ENCODE measurements at regions not wholly inside any gene's neighbourhood (a gene's known extent, or its start where the extent isn't known, plus 50 kb on each side); places are given as distances from the start of the nearest gene placed in this dataset.

GRCh38 chr6:169843991-169844390, 92.6 kb downstream of the ERMARD start:
- Histone ChIP-seq H3K27ac (ENCODE audit: low read depth, low read length) (no peak overlapping the region), H4K20me1 (ENCODE audit: control insufficient read depth, insufficient read depth, low read depth, low read length) (no peaks in the 10 kb centered on the region), H3K79me2 (ENCODE audit: control insufficient read depth, low read length) (no peaks in the 10 kb centered on the region), H3K36me3 (ENCODE audit: control insufficient read depth, low read length) (no peaks in the 10 kb centered on the region), H3K27me3 (ENCODE audit: control insufficient read depth, low read length) (peaks cover 6% of the 10 kb centered on the region; the same call in 1 of the 2 replicates), H3F3A (ENCODE audit: control insufficient read depth, insufficient read depth) (no peaks in the 10 kb centered on the region), H3K4me3 (ENCODE audit: low read length) (no peak overlapping the region), H3K4me2 (ENCODE audit: low read length) (peak overlapping the region; percentile 45; the same call in 1 of the 2 replicates), H3K9me3 (ENCODE audit: control insufficient read depth, insufficient read depth, low read length) (peaks cover 4% of the 10 kb centered on the region; the same call in 1 of the 2 replicates), H3K9me2 (replicated peaks; ENCODE audit: control insufficient read depth, low read length) (no peaks in the 10 kb centered on the region), H3K4me1 (ENCODE audit: control insufficient read depth, low read length) (peaks cover 21% of the 10 kb centered on the region)
- TF ChIP-seq EZH2phosphoT487 (IDR thresholded peaks at IDR 0.05; ENCODE audit: borderline replicate concordance, low read length) = no peak

DNA sequence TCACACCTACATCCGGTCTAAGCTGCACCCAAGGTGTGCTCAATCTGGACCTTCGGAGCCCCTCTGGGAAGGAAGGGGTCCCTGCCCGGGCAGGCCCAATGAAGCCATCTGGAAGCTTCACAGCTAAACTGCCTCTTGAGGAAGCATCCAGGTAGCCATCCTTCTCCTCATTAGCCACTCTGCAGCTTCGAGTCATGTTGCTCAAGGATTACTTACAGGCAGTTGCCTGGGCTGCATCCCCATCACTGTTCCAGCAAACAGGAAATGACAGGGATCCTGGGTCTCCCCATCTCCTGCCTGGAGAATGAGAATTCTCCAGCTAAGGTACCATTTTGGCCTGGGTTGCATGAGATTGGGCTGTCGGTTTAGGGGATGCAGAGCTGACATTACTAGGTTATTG, 91.7 kb downstream of the ERMARD start:
- Histone ChIP-seq H3K9me3 (ENCODE audit: control insufficient read depth, insufficient read depth, low read length) (peaks cover 4% of the 10 kb centered on the region; the same call in 1 of the 2 replicates), H4K20me1 (ENCODE audit: control insufficient read depth, insufficient read depth, low read depth, low read length) (no peaks in the 10 kb centered on the region), H3K4me1 (ENCODE audit: control insufficient read depth, low read length) (peaks cover 21% of the 10 kb centered on the region), H3K4me2 (ENCODE audit: low read length) (no peak overlapping the region), H3K79me2 (ENCODE audit: control insufficient read depth, low read length) (no peaks in the 10 kb centered on the region), H3F3A (ENCODE audit: control insufficient read depth, insufficient read depth) (no peaks in the 10 kb centered on the region), H3K27ac (ENCODE audit: low read depth, low read length) (no peak overlapping the region), H3K27me3 (ENCODE audit: control insufficient read depth, low read length) (peaks cover 6% of the 10 kb centered on the region; the same call in 1 of the 2 replicates), H3K4me3 (ENCODE audit: low read length) (no peak overlapping the region), H3K36me3 (ENCODE audit: control insufficient read depth, low read length) (no peaks in the 10 kb centered on the region), H3K9me2 (replicated peaks; ENCODE audit: control insufficient read depth, low read length) (no peaks in the 10 kb centered on the region)
- TF ChIP-seq CTCF (IDR thresholded peaks at IDR 0.05; ENCODE audit: low read depth, low read length, poor library complexity, severe bottlenecking) (no peak), EZH2phosphoT487 (IDR thresholded peaks at IDR 0.05; ENCODE audit: borderline replicate concordance, low read length) (no peak)

- H4K20me1 ChIP-seq (ENCODE audit: control insufficient read depth, insufficient read depth, low read depth, low read length) = no peaks in the 10 kb centered on the region
- no peak overlapping the region for H3K4me3 ChIP-seq (ENCODE audit: low read length)
- H3K4me1 ChIP-seq (ENCODE audit: control insufficient read depth, low read length) = peaks cover 21% of the 10 kb centered on the region
- H3K79me2 ChIP-seq (ENCODE audit: control insufficient read depth, low read length) = no peaks in the 10 kb centered on the region
- H3K27me3 ChIP-seq (ENCODE audit: control insufficient read depth, low read length) = peaks cover 8% of the 10 kb centered on the region; the same call in 1 of the 2 replicates
- no peaks in the 10 kb centered on the region for H3K36me3 ChIP-seq (ENCODE audit: control insufficient read depth, low read length)
- no peaks in the 10 kb centered on the region for H3F3A ChIP-seq (ENCODE audit: control insufficient read depth, insufficient read depth)
- no peak for TF ChIP-seq EZH2phosphoT487 (IDR thresholded peaks at IDR 0.05; ENCODE audit: borderline replicate concordance, low read length)
- TF ChIP-seq CTCF (IDR thresholded peaks at IDR 0.05; ENCODE audit: low read depth, low read length, poor library complexity, severe bottlenecking) = no peak
- H3K9me3 ChIP-seq (ENCODE audit: control insufficient read depth, insufficient read depth, low read length) = peaks cover 4% of the 10 kb centered on the region; the same call in 1 of the 2 replicates
- no peak overlapping the region for H3K4me2 ChIP-seq (ENCODE audit: low read length)
- no peak overlapping the region for H3K27ac ChIP-seq (ENCODE audit: low read depth, low read length)
- H3K9me2 ChIP-seq (replicated peaks; ENCODE audit: control insufficient read depth, low read length) = no peaks in the 10 kb centered on the region
Observed at GRCh38 chr6:169841907-169842606, 90.6 kb downstream of the ERMARD start.

DNA sequence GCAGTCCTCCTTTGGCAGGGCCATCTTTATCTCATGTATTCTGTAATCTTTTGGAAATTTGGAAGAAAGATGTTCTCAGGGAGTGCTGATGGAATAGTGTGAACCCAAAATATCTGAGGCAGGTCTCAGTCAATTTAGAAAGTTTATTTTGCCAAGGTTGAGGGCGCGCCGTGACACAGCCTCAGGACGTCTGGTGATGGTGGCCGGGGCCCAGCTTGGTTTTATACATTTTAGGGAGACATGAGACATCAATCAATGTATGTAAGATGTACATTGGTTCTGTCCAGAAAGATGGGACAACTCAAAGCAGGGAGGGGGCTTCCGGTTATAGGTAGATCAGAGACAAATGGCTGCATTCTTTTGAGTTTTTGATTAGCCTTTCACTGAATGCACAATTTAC, 89.8 kb downstream of the ERMARD start:
- Histone ChIP-seq H3K27me3 (ENCODE audit: control insufficient read depth, low read length) (peaks cover 10% of the 10 kb centered on the region; the same call in 1 of the 2 replicates), H3K4me1 (ENCODE audit: control insufficient read depth, low read length) (peaks cover 21% of the 10 kb centered on the region), H3K79me2 (ENCODE audit: control insufficient read depth, low read length) (no peaks in the 10 kb centered on the region), H3K9me3 (ENCODE audit: control insufficient read depth, insufficient read depth, low read length) (peaks cover 4% of the 10 kb centered on the region; the same call in 1 of the 2 replicates), H3K4me2 (ENCODE audit: low read length) (no peak overlapping the region), H4K20me1 (ENCODE audit: control insufficient read depth, insufficient read depth, low read depth, low read length) (no peaks in the 10 kb centered on the region), H3K9me2 (replicated peaks; ENCODE audit: control insufficient read depth, low read length) (no peaks in the 10 kb centered on the region), H3F3A (ENCODE audit: control insufficient read depth, insufficient read depth) (no peaks in the 10 kb centered on the region), H3K27ac (ENCODE audit: low read depth, low read length) (no peak overlapping the region), H3K36me3 (ENCODE audit: control insufficient read depth, low read length) (no peaks in the 10 kb centered on the region), H3K4me3 (ENCODE audit: low read length) (no peak overlapping the region)
- TF ChIP-seq EZH2phosphoT487 (IDR thresholded peaks at IDR 0.05; ENCODE audit: borderline replicate concordance, low read length) = no peak
- TF ChIP-seq CTCF (IDR thresholded peaks at IDR 0.05; ENCODE audit: low read depth, low read length, poor library complexity, severe bottlenecking) = no peak
